SK-N-SH (cell line): ENCODE measurements at regions not wholly inside any gene's neighbourhood (a gene's known extent, or its start where the extent isn't known, plus 50 kb on each side); places are given as distances from the start of the nearest gene placed in this dataset.

Experiments
- CTCF ChIA-PET: fragments of 300-600, 350-600 bp; formaldehyde crosslinking; extraction: SDS; loops from one replicate; lab custom pipeline; 2021; lab: Yijun Ruan, JAX
- POLR2A ChIA-PET: fragments of 350-600 bp; sonication (Branson Sonifier 250); formaldehyde crosslinking; extraction: SDS; loops from one replicate; lab custom pipeline; 2020; ENCODE audit warnings: antibody characterized with exemption, inconsistent platforms; lab: Yijun Ruan, JAX
- DNase-seq: peaks from one replicate; pipeline ENCODE4 v3.0.0; 2012
- H2AFZ ChIP-seq: fragments of 200-600 bp; sonication (generic); 2 replicates; pipeline ENCODE4 v1.8.1; 2016; ENCODE audit warnings: antibody characterized with exemption, mild to moderate bottlenecking, low read depth
- H3F3A ChIP-seq: fragments of 200-600 bp; sonication (generic); replicated peaks from 2 replicates; pipeline ENCODE3; 2016; ENCODE audit warnings: antibody characterized with exemption, mild to moderate bottlenecking; ENCODE audit not compliant: insufficient read depth
- H3K27ac ChIP-seq, 2 experiments: fragments of 200-500 bp in 1 of 2; fragments of 200-600 bp in 1 of 2; sonication (Bioruptor generic) in 1 of 2; sonication (generic), shearing (Covaris generic) in 1 of 2; 2 replicates each; pipeline versions ENCODE4 v1.5.1 to v1.6.1; 2014 to 2016; ENCODE audit warnings: low read depth in 2 of 2, inconsistent platforms in 1 of 2, low read length in 1 of 2, mild to moderate bottlenecking in 1 of 2, mixed read lengths in 1 of 2
- H3K27me3 ChIP-seq: fragments of 200-600 bp; sonication (generic), shearing (Covaris generic); 2 replicates; pipeline ENCODE4 v1.6.1; 2016; ENCODE audit warnings: mixed run types; ENCODE audit not compliant: insufficient read depth
- H3K36me3 ChIP-seq, 2 experiments: fragments of 200-500 bp in 1 of 2; fragments of 200-600 bp in 1 of 2; sonication (Bioruptor generic) in 1 of 2; sonication (generic) in 1 of 2; replicated peaks in 1 of 2; 2 replicates each; pipeline versions ENCODE3 to v1.5.1; 2014 to 2016; ENCODE audit warnings: low read length in 1 of 2, mild to moderate bottlenecking in 1 of 2; ENCODE audit not compliant: insufficient read depth in 2 of 2, control insufficient read depth in 1 of 2
- H3K4me1 ChIP-seq, 2 experiments: fragments of 200-500 bp in 1 of 2; fragments of 200-600 bp in 1 of 2; sonication (Bioruptor generic) in 1 of 2; sonication (generic), shearing (Covaris generic) in 1 of 2; 2 replicates each; pipeline versions ENCODE4 v1.5.1 to v1.6.1; 2014 to 2016; ENCODE audit warnings: low read depth in 1 of 2, low read length in 1 of 2, mixed run types in 1 of 2; ENCODE audit not compliant: insufficient read depth in 2 of 2, control insufficient read depth in 1 of 2
- H3K4me2 ChIP-seq: fragments of 200-600 bp; sonication (generic), shearing (Covaris generic); 2 replicates; pipeline ENCODE4 v1.6.1; 2017; ENCODE audit warnings: mixed run types
- H3K4me3 ChIP-seq, 2 experiments: fragments of 200-500 bp in 1 of 2; fragments of 200-600 bp in 1 of 2; sonication (Bioruptor generic) in 1 of 2; sonication (generic), shearing (Covaris generic) in 1 of 2; 2 replicates each; pipeline versions ENCODE4 v1.5.1 to v1.8.1; 2014 to 2016; ENCODE audit warnings: low read depth in 2 of 2, inconsistent platforms in 1 of 2, low read length in 1 of 2, mild to moderate bottlenecking in 1 of 2, mixed read lengths in 1 of 2, moderate library complexity in 1 of 2
- H3K79me2 ChIP-seq: fragments of 200-600 bp; sonication (generic); 2 replicates; pipeline ENCODE4 v1.8.1; 2017; ENCODE audit warnings: mild to moderate bottlenecking; ENCODE audit not compliant: insufficient read depth
- H3K9ac ChIP-seq: fragments of 200-600 bp; sonication (generic); 2 replicates; pipeline ENCODE4 v1.6.1; 2017; ENCODE audit warnings: mixed run types
- H3K9me2 ChIP-seq: fragments of 200-600 bp; sonication (generic); 2 replicates; pipeline ENCODE4 v1.6.1; 2017; ENCODE audit warnings: mixed run types
- H3K9me3 ChIP-seq: fragments of 200-600 bp; sonication (generic); 2 replicates; pipeline ENCODE4 v1.6.1; 2017; ENCODE audit warnings: mixed run types, mild to moderate bottlenecking, moderate library complexity
- H4K20me1 ChIP-seq: fragments of 200-600 bp; sonication (generic); 2 replicates; pipeline ENCODE4 v1.6.1; 2017; ENCODE audit warnings: mild to moderate bottlenecking, mixed run types; ENCODE audit not compliant: insufficient read depth
- EP300 ChIP-seq, 2 experiments: IDR thresholded peaks; 2 replicates each; pipeline versions ENCODE4 v1.4.0 to v1.6.1; 2012; ENCODE audit warnings: borderline replicate concordance in 1 of 2, low read depth in 1 of 2, low read length in 1 of 2
- EZH2phosphoT487 ChIP-seq: fragments of 200-600 bp; sonication (generic); IDR thresholded peaks from 2 replicates; pipeline ENCODE4 v1.6.1; 2017; ENCODE audit warnings: low read depth, mixed run types, mild to moderate bottlenecking, antibody characterized with exemption, moderate library complexity, borderline replicate concordance
- FOSL2 ChIP-seq: IDR thresholded peaks from 2 replicates; pipeline ENCODE4 v1.4.0; 2012; ENCODE audit warnings: low read depth, mild to moderate bottlenecking, moderate library complexity, borderline replicate concordance
- FOXJ3 ChIP-seq: sonication (generic); formaldehyde crosslinking; IDR thresholded peaks from 2 replicates; pipeline ENCODE4 v1.5.1; 2020; ENCODE audit warnings: mild to moderate bottlenecking, missing genetic modification reagents
- FOXM1 ChIP-seq: IDR thresholded peaks from 2 replicates; pipeline ENCODE4 v1.4.0; 2012; ENCODE audit warnings: low read depth, mild to moderate bottlenecking
- JUND ChIP-seq: IDR thresholded peaks from 2 replicates; pipeline ENCODE4 v1.4.0; 2012
- MAX ChIP-seq: IDR thresholded peaks from 2 replicates; pipeline ENCODE4 v1.4.0; 2012; ENCODE audit warnings: low read depth
- MEF2A ChIP-seq: IDR thresholded peaks from 2 replicates; pipeline ENCODE4 v1.4.0; 2012; ENCODE audit warnings: low read depth, borderline replicate concordance
- NFIC ChIP-seq: IDR thresholded peaks from 2 replicates; pipeline ENCODE4 v1.4.0; 2012; ENCODE audit warnings: borderline replicate concordance
- NRF1 ChIP-seq: IDR thresholded peaks from 2 replicates; pipeline ENCODE4 v1.6.1; 2012; ENCODE audit warnings: low read depth, mild to moderate bottlenecking, low read length
- RFX5 ChIP-seq: IDR thresholded peaks from 2 replicates; pipeline ENCODE4 v1.6.1; 2012; ENCODE audit warnings: mild to moderate bottlenecking, improper control_type of control experiment, low read length
- RXRA ChIP-seq: IDR thresholded peaks from 2 replicates; pipeline ENCODE4 v1.4.0; 2012; ENCODE audit warnings: low read depth, mild to moderate bottlenecking, borderline replicate concordance
- SIN3A ChIP-seq: IDR thresholded peaks from 2 replicates; pipeline ENCODE4 v1.6.1; 2012; ENCODE audit warnings: low read depth, mild to moderate bottlenecking, low read length, moderate library complexity, borderline replicate concordance
- TAF1 ChIP-seq: IDR thresholded peaks from 2 replicates; pipeline ENCODE4 v1.6.1; 2012; ENCODE audit warnings: low read depth, mild to moderate bottlenecking, low read length, moderate library complexity, borderline replicate concordance
- TCF12 ChIP-seq: IDR thresholded peaks from 2 replicates; pipeline ENCODE4 v1.4.0; 2012
- TEAD4 ChIP-seq: IDR thresholded peaks from 2 replicates; pipeline ENCODE4 v1.4.0; 2012; ENCODE audit warnings: mild to moderate bottlenecking, borderline replicate concordance; ENCODE audit not compliant: insufficient read depth
- YY1 ChIP-seq: IDR thresholded peaks from 2 replicates; pipeline ENCODE4 v1.4.0; 2012; ENCODE audit warnings: low read depth, mild to moderate bottlenecking
- WGBS: methylation state at CpG from one replicate; pipeline ENCODE4 v1.1.6; 2017; ENCODE audit warnings: low lambda C conversion rate; 5-methylcytosine and 5-hydroxymethylcytosine counted together
- TF ChIP-seq, protein P1 (sequence below): IDR thresholded peaks from 2 replicates; pipeline ENCODE4 v1.4.0; 2012; ENCODE audit warnings: low read depth, borderline replicate concordance
- TF ChIP-seq, protein P2 (sequence below): IDR thresholded peaks from 2 replicates; pipeline ENCODE4; 2012
- TF ChIP-seq, protein P3 (sequence below): IDR thresholded peaks from 2 replicates; pipeline ENCODE4 v1.6.1; 2012; ENCODE audit warnings: mild to moderate bottlenecking, low read depth, low read length, moderate library complexity

DNA sequence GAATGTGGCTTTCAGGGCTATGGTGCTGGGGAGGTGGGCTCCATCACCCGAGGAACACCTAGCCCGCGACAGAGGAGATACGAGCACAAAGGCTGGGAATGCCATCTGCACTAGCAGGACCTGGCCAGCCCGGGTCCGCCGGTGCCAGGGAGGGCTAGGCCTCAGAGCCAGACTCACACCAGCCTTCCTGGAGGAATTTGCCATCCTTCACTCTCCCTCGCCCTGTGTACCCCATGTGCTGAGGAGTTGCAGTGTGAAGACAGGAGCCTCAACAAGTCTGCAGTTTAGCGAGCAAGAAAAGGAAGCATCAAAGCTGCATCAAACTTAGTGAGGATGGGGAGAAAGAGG lies 123.6 kb upstream of the JCAD start:
- CTCF ChIA-PET: no interaction called here
- no peaks in the 10 kb centered on the region for H3K79me2 ChIP-seq
- no peak for DNase-seq
- POLR2A ChIA-PET: no interaction called here
- peaks cover 13 to 54% of the 10 kb centered on the region in 2 experiments; a peak in 3 of 4 replicates for H3K4me1 ChIP-seq
- WGBS: 24% methylated on average over 8 of the region's 9 CpGs
- peaks cover 55% of the 10 kb centered on the region for H3F3A ChIP-seq
- no peaks in the 10 kb centered on the region for H3K36me3 ChIP-seq
- H3K4me2 ChIP-seq: peak overlapping the region; percentile 82
- TF ChIP-seq NFIC: 0 out of 2 replicates have a peak, but pooled peaks have one; percentile 1
- TF ChIP-seq RFX5: no peak
- no peak for TF ChIP-seq MEF2A
- TF ChIP-seq, protein P1, sequence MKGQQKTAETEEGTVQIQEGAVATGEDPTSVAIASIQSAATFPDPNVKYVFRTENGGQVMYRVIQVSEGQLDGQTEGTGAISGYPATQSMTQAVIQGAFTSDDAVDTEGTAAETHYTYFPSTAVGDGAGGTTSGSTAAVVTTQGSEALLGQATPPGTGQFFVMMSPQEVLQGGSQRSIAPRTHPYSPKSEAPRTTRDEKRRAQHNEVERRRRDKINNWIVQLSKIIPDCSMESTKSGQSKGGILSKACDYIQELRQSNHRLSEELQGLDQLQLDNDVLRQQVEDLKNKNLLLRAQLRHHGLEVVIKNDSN: no peak
- TF ChIP-seq SIN3A: no peak
- H2AFZ ChIP-seq: no peak overlapping the region
- peak overlapping the region in 1 of 2 experiments; percentile 48; a peak in 1 of 4 replicates for H3K4me3 ChIP-seq
- H3K27ac ChIP-seq: peak overlapping the region; percentile 84 to 97
- no peaks in the 10 kb centered on the region for H3K27me3 ChIP-seq
- H3K9me2 ChIP-seq: no peaks in the 10 kb centered on the region
- H4K20me1 ChIP-seq: no peaks in the 10 kb centered on the region
- H3K9ac ChIP-seq: peak overlapping the region; percentile 81; the same call in 1 of the 2 replicates
- H3K9me3 ChIP-seq: no peaks in the 10 kb centered on the region

DNA sequence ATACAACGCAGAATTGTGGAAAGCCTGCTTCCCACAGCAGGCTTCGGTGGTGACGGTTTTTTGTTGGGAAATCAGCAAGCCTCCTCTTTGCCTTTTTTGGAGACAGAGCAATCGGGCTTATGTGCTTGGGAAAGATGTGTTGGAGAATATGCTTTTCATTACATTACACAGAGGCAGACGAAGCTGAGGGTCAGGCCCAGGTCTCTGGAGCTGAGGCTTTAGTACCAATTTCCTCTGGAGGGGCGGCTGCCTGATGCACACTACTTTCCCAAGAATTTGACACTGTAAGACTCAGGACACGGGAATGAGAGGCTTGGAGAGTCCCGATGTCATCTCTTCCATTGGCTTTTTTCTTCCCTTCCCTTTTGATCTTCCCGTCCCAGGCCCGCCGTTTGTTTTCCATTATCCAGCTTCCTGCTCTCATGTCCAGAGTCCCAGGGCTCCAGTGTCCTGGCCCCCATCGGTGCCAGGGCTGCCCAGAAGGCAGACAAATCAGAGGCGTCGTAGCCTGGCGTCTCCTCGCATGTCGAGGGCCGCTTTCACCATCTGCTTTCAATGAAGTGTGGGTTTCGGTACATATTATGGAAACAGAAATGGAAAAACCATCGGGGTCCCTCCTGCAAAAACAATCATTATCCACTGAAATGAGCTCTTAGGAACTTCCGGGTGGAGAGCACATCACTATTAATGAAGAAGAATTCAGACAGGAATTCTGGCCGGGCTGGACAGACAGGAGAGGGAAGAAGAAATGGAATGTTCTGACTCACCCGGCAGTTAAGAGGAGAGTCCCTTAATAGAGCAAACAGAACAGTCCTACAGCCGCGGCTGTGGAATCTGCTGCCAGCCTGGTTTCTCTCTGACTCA lies 123.0 kb upstream of the JCAD start:
- Histone ChIP-seq H3K9me2 (no peaks in the 10 kb centered on the region), H3K4me3 (peak overlapping the region in 1 of 2 experiments; percentile 46; a peak in 3 of 4 replicates), H3F3A (peaks cover 55% of the 10 kb centered on the region), H3K36me3 (no peaks in the 10 kb centered on the region), H3K27ac (peak overlapping the region; percentile 84 to 97), H2AFZ (0 out of 2 replicates have a peak overlapping the region, but pooled peaks have one; percentile 24), H3K9me3 (no peaks in the 10 kb centered on the region), H3K27me3 (no peaks in the 10 kb centered on the region), H3K79me2 (no peaks in the 10 kb centered on the region), H3K4me1 (peaks cover 13 to 52% of the 10 kb centered on the region in 2 experiments; a peak in 3 of 4 replicates), H3K9ac (peak overlapping the region; percentile 81), H4K20me1 (no peaks in the 10 kb centered on the region), H3K4me2 (peak overlapping the region; percentile 82)
- CTCF ChIA-PET: interaction anchor here (1.1 kb wide), 1 partner anchor 184 kb away, joined by 3 read pairs; no protein-coding TSS in a partner anchor
- DNase-seq: peak; percentile 38
- WGBS: 14% methylated on average over 25 of the region's 25 CpGs
- POLR2A ChIA-PET: no interaction called here
- peak; percentile 64 for TF ChIP-seq TEAD4
- TF ChIP-seq RXRA: peak; percentile 31; the same call in 1 of the 2 replicates
- TF ChIP-seq RFX5: no peak
- no peak for TF ChIP-seq NRF1
- TF ChIP-seq, protein P2, sequence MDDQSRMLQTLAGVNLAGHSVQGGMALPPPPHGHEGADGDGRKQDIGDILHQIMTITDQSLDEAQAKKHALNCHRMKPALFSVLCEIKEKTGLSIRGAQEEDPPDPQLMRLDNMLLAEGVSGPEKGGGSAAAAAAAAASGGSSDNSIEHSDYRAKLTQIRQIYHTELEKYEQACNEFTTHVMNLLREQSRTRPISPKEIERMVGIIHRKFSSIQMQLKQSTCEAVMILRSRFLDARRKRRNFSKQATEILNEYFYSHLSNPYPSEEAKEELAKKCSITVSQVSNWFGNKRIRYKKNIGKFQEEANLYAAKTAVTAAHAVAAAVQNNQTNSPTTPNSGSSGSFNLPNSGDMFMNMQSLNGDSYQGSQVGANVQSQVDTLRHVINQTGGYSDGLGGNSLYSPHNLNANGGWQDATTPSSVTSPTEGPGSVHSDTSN: peak; percentile 78
- TF ChIP-seq FOSL2: peak; percentile 93
- TF ChIP-seq FOXJ3 (CRISPR knock-in tag): no peak
- TF ChIP-seq FOXM1: 0 out of 2 replicates have a peak, but pooled peaks have one; percentile 33
- TF ChIP-seq MEF2A: no peak
- 0 out of 2 replicates have a peak, but pooled peaks have one; percentile 29 for TF ChIP-seq MAX
- TF ChIP-seq TCF12: peak; percentile 84
- no peak for TF ChIP-seq EZH2phosphoT487
- TF ChIP-seq, protein P3, sequence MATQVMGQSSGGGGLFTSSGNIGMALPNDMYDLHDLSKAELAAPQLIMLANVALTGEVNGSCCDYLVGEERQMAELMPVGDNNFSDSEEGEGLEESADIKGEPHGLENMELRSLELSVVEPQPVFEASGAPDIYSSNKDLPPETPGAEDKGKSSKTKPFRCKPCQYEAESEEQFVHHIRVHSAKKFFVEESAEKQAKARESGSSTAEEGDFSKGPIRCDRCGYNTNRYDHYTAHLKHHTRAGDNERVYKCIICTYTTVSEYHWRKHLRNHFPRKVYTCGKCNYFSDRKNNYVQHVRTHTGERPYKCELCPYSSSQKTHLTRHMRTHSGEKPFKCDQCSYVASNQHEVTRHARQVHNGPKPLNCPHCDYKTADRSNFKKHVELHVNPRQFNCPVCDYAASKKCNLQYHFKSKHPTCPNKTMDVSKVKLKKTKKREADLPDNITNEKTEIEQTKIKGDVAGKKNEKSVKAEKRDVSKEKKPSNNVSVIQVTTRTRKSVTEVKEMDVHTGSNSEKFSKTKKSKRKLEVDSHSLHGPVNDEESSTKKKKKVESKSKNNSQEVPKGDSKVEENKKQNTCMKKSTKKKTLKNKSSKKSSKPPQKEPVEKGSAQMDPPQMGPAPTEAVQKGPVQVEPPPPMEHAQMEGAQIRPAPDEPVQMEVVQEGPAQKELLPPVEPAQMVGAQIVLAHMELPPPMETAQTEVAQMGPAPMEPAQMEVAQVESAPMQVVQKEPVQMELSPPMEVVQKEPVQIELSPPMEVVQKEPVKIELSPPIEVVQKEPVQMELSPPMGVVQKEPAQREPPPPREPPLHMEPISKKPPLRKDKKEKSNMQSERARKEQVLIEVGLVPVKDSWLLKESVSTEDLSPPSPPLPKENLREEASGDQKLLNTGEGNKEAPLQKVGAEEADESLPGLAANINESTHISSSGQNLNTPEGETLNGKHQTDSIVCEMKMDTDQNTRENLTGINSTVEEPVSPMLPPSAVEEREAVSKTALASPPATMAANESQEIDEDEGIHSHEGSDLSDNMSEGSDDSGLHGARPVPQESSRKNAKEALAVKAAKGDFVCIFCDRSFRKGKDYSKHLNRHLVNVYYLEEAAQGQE: peak; percentile 70
- TF ChIP-seq EP300 (IDR thresholded peaks at IDR 0.05; ENCODE audit: borderline replicate concordance in 1 of 2, low read depth in 1 of 2, low read length in 1 of 2): peak in 1 of 2 experiments; percentile 92; a peak in 2 of 4 replicates
- 0 out of 2 replicates have a peak, but pooled peaks have one; percentile 10 for TF ChIP-seq YY1
- TF ChIP-seq TAF1: peak; percentile 15; the same call in 1 of the 2 replicates
- TF ChIP-seq NFIC: peak; percentile 60
- TF ChIP-seq JUND: peak; percentile 82
